ENCODE measurements at regions not wholly inside any gene's neighbourhood (a gene's known extent, or its start where the extent isn't known, plus 50 kb on each side); places are given as distances from the start of the nearest gene placed in this dataset.

GRCh38 chr15:60096157-60096556 is 92.0 kb downstream of the FOXB1 start:
- H3K4me1 ChIP-seq (ENCODE audit: insufficient read depth, low read length), result no peaks in the 10 kb centered on the region
- no peak overlapping the region for H3K27ac ChIP-seq (ENCODE audit: low read length)
- H3K36me3 ChIP-seq (ENCODE audit: insufficient read depth, low read depth, low read length), result no peaks in the 10 kb centered on the region
- H3K27me3 ChIP-seq (ENCODE audit: insufficient read depth, low read length), result no peaks in the 10 kb centered on the region
- peaks cover 7% of the 10 kb centered on the region; the same call in 1 of the 2 replicates for H3K9me3 ChIP-seq (ENCODE audit: insufficient read depth, low read depth, low read length)
- H3K9ac ChIP-seq (ENCODE audit: low read depth, low read length), result no peak overlapping the region
- no peak overlapping the region for H3K4me3 ChIP-seq (ENCODE audit: low read length)

GRCh38 chr15:60101416-60101815 is 97.3 kb downstream of the FOXB1 start:
- no peak overlapping the region for H3K9ac ChIP-seq (ENCODE audit: low read depth, low read length)
- H3K36me3 ChIP-seq (ENCODE audit: insufficient read depth, low read depth, low read length), result no peaks in the 10 kb centered on the region
- H3K4me1 ChIP-seq (ENCODE audit: insufficient read depth, low read length), result no peaks in the 10 kb centered on the region
- H3K9me3 ChIP-seq (ENCODE audit: insufficient read depth, low read depth, low read length), result peaks cover 7% of the 10 kb centered on the region; the same call in 1 of the 2 replicates
- no peaks in the 10 kb centered on the region for H3K27me3 ChIP-seq (ENCODE audit: insufficient read depth, low read length)
- H3K27ac ChIP-seq (ENCODE audit: low read length), result no peak overlapping the region
- no peak overlapping the region for H3K4me3 ChIP-seq (ENCODE audit: low read length)

- Histone ChIP-seq H3K4me1 (ENCODE audit: insufficient read depth, low read length) (no peaks in the 10 kb centered on the region), H3K4me3 (ENCODE audit: low read length) (no peak overlapping the region), H3K36me3 (ENCODE audit: insufficient read depth, low read depth, low read length) (no peaks in the 10 kb centered on the region), H3K9ac (ENCODE audit: low read depth, low read length) (no peak overlapping the region), H3K9me3 (ENCODE audit: insufficient read depth, low read depth, low read length) (no peaks in the 10 kb centered on the region), H3K27ac (ENCODE audit: low read length) (no peak overlapping the region), H3K27me3 (ENCODE audit: insufficient read depth, low read length) (no peaks in the 10 kb centered on the region)
Measured at GRCh38 chr15:60102748-60103147, 98.6 kb downstream of the FOXB1 start.

GRCh38 chr15:60110909-60111308 is 106.8 kb downstream of the FOXB1 start:
- no peak overlapping the region for H3K9ac ChIP-seq (ENCODE audit: low read depth, low read length)
- no peak overlapping the region for H3K4me3 ChIP-seq (ENCODE audit: low read length)
- no peaks in the 10 kb centered on the region for H3K36me3 ChIP-seq (ENCODE audit: insufficient read depth, low read depth, low read length)
- peaks cover 7% of the 10 kb centered on the region for H3K27me3 ChIP-seq (ENCODE audit: insufficient read depth, low read length)
- peaks cover 5% of the 10 kb centered on the region for H3K4me1 ChIP-seq (ENCODE audit: insufficient read depth, low read length)
- no peak overlapping the region for H3K27ac ChIP-seq (ENCODE audit: low read length)
- no peaks in the 10 kb centered on the region for H3K9me3 ChIP-seq (ENCODE audit: insufficient read depth, low read depth, low read length)

- Histone ChIP-seq H3K9me3 (ENCODE audit: insufficient read depth, low read depth, low read length) (no peaks in the 10 kb centered on the region), H3K4me1 (ENCODE audit: insufficient read depth, low read length) (peaks cover 44% of the 10 kb centered on the region), H3K4me3 (ENCODE audit: low read length) (no peak overlapping the region), H3K27me3 (ENCODE audit: insufficient read depth, low read length) (peaks cover 21% of the 10 kb centered on the region), H3K27ac (ENCODE audit: low read length) (no peak overlapping the region), H3K9ac (ENCODE audit: low read depth, low read length) (no peak overlapping the region), H3K36me3 (ENCODE audit: insufficient read depth, low read depth, low read length) (no peaks in the 10 kb centered on the region)
Measured at GRCh38 chr15:60115579-60116380, 111.7 kb downstream of the FOXB1 start.

- Histone ChIP-seq H3K27me3 (ENCODE audit: insufficient read depth, low read length) (peaks cover 29% of the 10 kb centered on the region), H3K36me3 (ENCODE audit: insufficient read depth, low read depth, low read length) (no peaks in the 10 kb centered on the region), H3K27ac (ENCODE audit: low read length) (no peak overlapping the region), H3K4me1 (ENCODE audit: insufficient read depth, low read length) (peaks cover 49% of the 10 kb centered on the region), H3K4me3 (ENCODE audit: low read length) (peak overlapping the region; percentile 63; the same call in 1 of the 2 replicates), H3K9ac (ENCODE audit: low read depth, low read length) (no peak overlapping the region), H3K9me3 (ENCODE audit: insufficient read depth, low read depth, low read length) (no peaks in the 10 kb centered on the region)
Measured at GRCh38 chr15:60116456-60117089, 112.5 kb downstream of the FOXB1 start.

GRCh38 chr15:60118146-60118545 is 114.0 kb downstream of the FOXB1 start:
- Histone ChIP-seq H3K36me3 (ENCODE audit: insufficient read depth, low read depth, low read length) (no peaks in the 10 kb centered on the region), H3K9me3 (ENCODE audit: insufficient read depth, low read depth, low read length) (no peaks in the 10 kb centered on the region), H3K4me3 (ENCODE audit: low read length) (peak overlapping the region; percentile 63), H3K4me1 (ENCODE audit: insufficient read depth, low read length) (peaks cover 55% of the 10 kb centered on the region), H3K27ac (ENCODE audit: low read length) (no peak overlapping the region), H3K9ac (ENCODE audit: low read depth, low read length) (peak overlapping the region; percentile 37; the same call in 1 of the 2 replicates), H3K27me3 (ENCODE audit: insufficient read depth, low read length) (peaks cover 43% of the 10 kb centered on the region)

GRCh38 chr15:60118626-60119025 is 114.5 kb downstream of the FOXB1 start:
- H3K9me3 ChIP-seq (ENCODE audit: insufficient read depth, low read depth, low read length), result no peaks in the 10 kb centered on the region
- H3K27ac ChIP-seq (ENCODE audit: low read length), result no peak overlapping the region
- H3K4me3 ChIP-seq (ENCODE audit: low read length), result peak overlapping the region; percentile 63
- no peak overlapping the region for H3K9ac ChIP-seq (ENCODE audit: low read depth, low read length)
- peaks cover 55% of the 10 kb centered on the region for H3K4me1 ChIP-seq (ENCODE audit: insufficient read depth, low read length)
- H3K27me3 ChIP-seq (ENCODE audit: insufficient read depth, low read length), result peaks cover 43% of the 10 kb centered on the region
- H3K36me3 ChIP-seq (ENCODE audit: insufficient read depth, low read depth, low read length), result no peaks in the 10 kb centered on the region

- Histone ChIP-seq H3K9me3 (ENCODE audit: insufficient read depth, low read depth, low read length) (no peaks in the 10 kb centered on the region), H3K27me3 (ENCODE audit: insufficient read depth, low read length) (peaks cover 43% of the 10 kb centered on the region), H3K4me3 (ENCODE audit: low read length) (peak overlapping the region; percentile 63; the same call in 1 of the 2 replicates), H3K36me3 (ENCODE audit: insufficient read depth, low read depth, low read length) (no peaks in the 10 kb centered on the region), H3K4me1 (ENCODE audit: insufficient read depth, low read length) (peaks cover 55% of the 10 kb centered on the region), H3K9ac (ENCODE audit: low read depth, low read length) (no peak overlapping the region), H3K27ac (ENCODE audit: low read length) (no peak overlapping the region)
Measured at GRCh38 chr15:60119101-60119500, 115.0 kb downstream of the FOXB1 start.

GRCh38 chr15:60120100-60120499 is 116.0 kb downstream of the FOXB1 start:
- Histone ChIP-seq H3K27ac (ENCODE audit: low read length) (no peak overlapping the region), H3K36me3 (ENCODE audit: insufficient read depth, low read depth, low read length) (no peaks in the 10 kb centered on the region), H3K4me1 (ENCODE audit: insufficient read depth, low read length) (peaks cover 55% of the 10 kb centered on the region), H3K9me3 (ENCODE audit: insufficient read depth, low read depth, low read length) (no peaks in the 10 kb centered on the region), H3K4me3 (ENCODE audit: low read length) (peak overlapping the region; percentile 63; the same call in 1 of the 2 replicates), H3K9ac (ENCODE audit: low read depth, low read length) (no peak overlapping the region), H3K27me3 (ENCODE audit: insufficient read depth, low read length) (peaks cover 43% of the 10 kb centered on the region)

- Histone ChIP-seq H3K9me3 (ENCODE audit: insufficient read depth, low read depth, low read length) (no peaks in the 10 kb centered on the region), H3K4me1 (ENCODE audit: insufficient read depth, low read length) (peaks cover 40% of the 10 kb centered on the region), H3K9ac (ENCODE audit: low read depth, low read length) (no peak overlapping the region), H3K4me3 (ENCODE audit: low read length) (no peak overlapping the region), H3K27ac (ENCODE audit: low read length) (no peak overlapping the region), H3K27me3 (ENCODE audit: insufficient read depth, low read length) (peaks cover 32% of the 10 kb centered on the region), H3K36me3 (ENCODE audit: insufficient read depth, low read depth, low read length) (no peaks in the 10 kb centered on the region)
Measured at GRCh38 chr15:60121845-60122244, 117.7 kb downstream of the FOXB1 start.

- H3K4me3 ChIP-seq (ENCODE audit: low read length), result no peak overlapping the region
- H3K9ac ChIP-seq (ENCODE audit: low read depth, low read length), result no peak overlapping the region
- no peaks in the 10 kb centered on the region for H3K36me3 ChIP-seq (ENCODE audit: insufficient read depth, low read depth, low read length)
- no peak overlapping the region for H3K27ac ChIP-seq (ENCODE audit: low read length)
- H3K27me3 ChIP-seq (ENCODE audit: insufficient read depth, low read length), result peaks cover 32% of the 10 kb centered on the region
- H3K4me1 ChIP-seq (ENCODE audit: insufficient read depth, low read length), result peaks cover 33% of the 10 kb centered on the region
- H3K9me3 ChIP-seq (ENCODE audit: insufficient read depth, low read depth, low read length), result no peaks in the 10 kb centered on the region
Measured at GRCh38 chr15:60122691-60123090, 118.6 kb downstream of the FOXB1 start.
